ENCODE measurements at regions not wholly inside any gene's neighbourhood (a gene's known extent, or its start where the extent isn't known, plus 50 kb on each side); places are given as distances from the start of the nearest gene placed in this dataset.

GRCh38 chr6:81894306-81894705 is 141.8 kb upstream of the TENT5A start:
- no peak overlapping the region for H3K14ac ChIP-seq (ENCODE audit: insufficient read length)
- no peak overlapping the region for H4K5ac ChIP-seq (ENCODE audit: insufficient read length, low read depth, low read length)
- H2BK5ac ChIP-seq (ENCODE audit: low read depth, low read length), result no peak overlapping the region
- H2BK15ac ChIP-seq (ENCODE audit: low read length), result no peak overlapping the region
- no peaks in the 10 kb centered on the region; a peak in 1 of 8 replicates for H3K36me3 ChIP-seq (ENCODE audit: control insufficient read depth in 2 of 4, insufficient read depth in 4 of 4, low read length in 3 of 4)
- DNase-seq (ENCODE audit: low read depth in 1 of 2, low spot score in 2 of 2), result no peak
- no peak overlapping the region for H2AK5ac ChIP-seq (ENCODE audit: low read depth, low read length)
- no peak overlapping the region for H4K8ac ChIP-seq (ENCODE audit: extremely low read depth, insufficient read depth, low read length)
- H2AFZ ChIP-seq (ENCODE audit: low read length), result no peak overlapping the region
- H3K79me2 ChIP-seq (ENCODE audit: control insufficient read depth in 1 of 2, insufficient read depth in 2 of 2, low read length in 2 of 2), result no peaks in the 10 kb centered on the region
- H3K23ac ChIP-seq (ENCODE audit: insufficient read length), result no peak overlapping the region
- H3K4me3 ChIP-seq (ENCODE audit: extremely low read depth in 1 of 4, insufficient read depth in 2 of 4, low read depth in 3 of 4, low read length in 4 of 4), result no peak overlapping the region
- no peak overlapping the region for H2BK20ac ChIP-seq (ENCODE audit: low read length)
- no peaks in the 10 kb centered on the region for H4K20me1 ChIP-seq (replicated peaks in 1 of 2; ENCODE audit: control insufficient read depth in 1 of 2, insufficient read depth in 2 of 2, low read length in 2 of 2)
- no peak overlapping the region for H4K91ac ChIP-seq (replicated peaks; ENCODE audit: insufficient read length, low read length)
- H3K9ac ChIP-seq (replicated peaks in 1 of 4; ENCODE audit: extremely low read depth in 1 of 4, low read depth in 3 of 4, low read length in 3 of 4), result no peak overlapping the region
- no peaks in the 10 kb centered on the region for H3K79me1 ChIP-seq (ENCODE audit: low read depth, low read length)
- no peaks in the 10 kb centered on the region; the same call in 1 of the 2 replicates for H3K23me2 ChIP-seq (ENCODE audit: low read depth, low read length)
- no peak for FAIRE-seq
- no peak overlapping the region for H2BK12ac ChIP-seq (ENCODE audit: low read depth, low read length)
- H3K4me1 ChIP-seq (replicated peaks in 1 of 4; ENCODE audit: control insufficient read depth in 3 of 4, insufficient read depth in 4 of 4, low read length in 3 of 4), result no peaks in the 10 kb centered on the region
- no peak overlapping the region for H3K27ac ChIP-seq (ENCODE audit: low read depth, low read length)
- no peaks in the 10 kb centered on the region for H3K9me3 ChIP-seq (ENCODE audit: insufficient read depth in 2 of 2, low read depth in 1 of 2, low read length in 1 of 2)
- H2BK120ac ChIP-seq (replicated peaks; ENCODE audit: low read depth, low read length), result no peak overlapping the region
- H3K4ac ChIP-seq (replicated peaks; ENCODE audit: insufficient read length, low read depth, low read length), result no peak overlapping the region
- ChIA-PET POLR2A (ENCODE audit: partially characterized antibody) (no interaction called here), CTCF (ENCODE audit: partially characterized antibody) (interaction anchor here (1.0 kb wide), 1 partner anchor 27 kb away, joined by 3 read pairs; no protein-coding TSS in a partner anchor)
- no peak for TF ChIP-seq SAP30 (IDR thresholded peaks at IDR 0.05; ENCODE audit: insufficient read depth, insufficient replicate concordance, low read length)
- no peak for TF ChIP-seq HDAC6 (IDR thresholded peaks at IDR 0.05; ENCODE audit: low read depth, low read length)
- TF ChIP-seq SP4 (IDR thresholded peaks at IDR 0.05; ENCODE audit: low read length), result no peak
- no peak for TF ChIP-seq CBX8 (IDR thresholded peaks at IDR 0.05; ENCODE audit: borderline replicate concordance, low read depth, low read length)
- no peak for TF ChIP-seq RXRA (IDR thresholded peaks at IDR 0.05; ENCODE audit: insufficient read depth, low read depth, low read length)
- TF ChIP-seq MAX (IDR thresholded peaks at IDR 0.05), result no peak
- no peak for TF ChIP-seq ZNF274 (IDR thresholded peaks at IDR 0.05; ENCODE audit: borderline replicate concordance, extremely low read depth, low read length)
- TF ChIP-seq TCF12 (IDR thresholded peaks at IDR 0.05; ENCODE audit: low read depth, low read length), result no peak
- H3K56ac ChIP-seq (replicated peaks; ENCODE audit: insufficient read length, low read depth, low read length), result no peak overlapping the region
- WGBS, 2 experiments (ENCODE audit: extremely low coverage in 1 of 2, insufficient coverage in 1 of 2, insufficient read length in 1 of 2, insufficient replicate concordance in 2 of 2, low coverage in 1 of 2, low lambda C conversion rate in 2 of 2, missing lambda C conversion rate in 1 of 2), result 82% methylated on average over 4 of the region's 4 CpGs; no CpG with 5 or more reads in 1 of the 2 experiments
- no peak overlapping the region for H3K18ac ChIP-seq (ENCODE audit: extremely low read depth, low read length)
- no peak overlapping the region for H3K4me2 ChIP-seq (ENCODE audit: insufficient read depth in 1 of 2, low read depth in 2 of 2, low read length in 2 of 2)
- H3K27me3 ChIP-seq (replicated peaks in 1 of 4; ENCODE audit: control insufficient read depth in 3 of 4, extremely low read depth in 1 of 4, insufficient read depth in 3 of 4, low read length in 3 of 4), result no peaks in the 10 kb centered on the region

All from H1 (cell line).